ENCODE measurements at regions not wholly inside any gene's neighbourhood (a gene's known extent, or its start where the extent isn't known, plus 50 kb on each side); places are given as distances from the start of the nearest gene placed in this dataset.

GRCh38 chr17:79412886-79413390, 197.9 kb downstream of the RBFOX3 start:
- no peak for TF ChIP-seq CTCF (conservative IDR thresholded peaks at IDR 0.05)
- TF ChIP-seq EZH2 (IDR thresholded peaks at IDR 0.05; ENCODE audit: low read depth) = no peak
